Progenitor cell of endocrine pancreas (in vitro differentiated cells): ENCODE measurements at regions not wholly inside any gene's neighbourhood (a gene's known extent, or its start where the extent isn't known, plus 50 kb on each side); places are given as distances from the start of the nearest gene placed in this dataset.

ENCODE experiments used
- DNase-seq: peaks from one replicate; pipeline ENCODE4 v3.0.0; 2021; ENCODE audit warnings: low spot score; ENCODE audit not compliant: unreplicated experiment
- H3K27ac Mint-ChIP-seq: 2 replicates; pipeline ENCODE4 v1.8.0; 2021; ENCODE audit warnings: mild to moderate bottlenecking, moderate library complexity, mixed read lengths
- H3K27me3 Mint-ChIP-seq: 2 replicates; pipeline ENCODE4 v1.8.0; 2021; ENCODE audit warnings: mixed read lengths
- H3K36me3 Mint-ChIP-seq: 2 replicates; pipeline ENCODE4 v1.8.0; 2022; ENCODE audit warnings: mixed read lengths; ENCODE audit not compliant: insufficient read depth
- H3K4me1 Mint-ChIP-seq: 2 replicates; pipeline ENCODE4 v1.8.0; 2021; ENCODE audit warnings: low read depth, mixed read lengths
- H3K4me3 Mint-ChIP-seq: 2 replicates; pipeline ENCODE4 v1.8.0; 2021; ENCODE audit warnings: low read depth, mild to moderate bottlenecking, moderate library complexity, mixed read lengths
- H3K9me3 Mint-ChIP-seq: 2 replicates; pipeline ENCODE4 v1.8.0; 2021; ENCODE audit warnings: low read depth, mixed read lengths
- CTCF ChIP-seq: fragments of 200-600 bp; sonication (generic); IDR thresholded peaks from one replicate; pipeline ENCODE4 v1.5.0; 2021; ENCODE audit warnings: antibody characterized with exemption, mild to moderate bottlenecking; ENCODE audit not compliant: unreplicated experiment

- Mint-ChIP-seq H3K36me3 (peaks cover 1% of the 10 kb centered on the region), H3K4me3 (no peak overlapping the region), H3K27ac (no peak overlapping the region), H3K4me1 (no peaks in the 10 kb centered on the region), H3K9me3 (peaks cover 16% of the 10 kb centered on the region), H3K27me3 (peaks cover 24% of the 10 kb centered on the region)
- DNase-seq, result no peak
- TF ChIP-seq CTCF, result no peak
Measured at GRCh38 chr7:98686466-98687080, 69.5 kb downstream of the NPTX2 start.

- DNase-seq, result no peak
- Mint-ChIP-seq H3K36me3 (peaks cover 3% of the 10 kb centered on the region), H3K27me3 (peaks cover 24% of the 10 kb centered on the region), H3K4me3 (no peak overlapping the region), H3K9me3 (peaks cover 20% of the 10 kb centered on the region), H3K4me1 (no peaks in the 10 kb centered on the region), H3K27ac (no peak overlapping the region)
- no peak for TF ChIP-seq CTCF
Measured at GRCh38 chr7:98687111-98687751, 70.1 kb downstream of the NPTX2 start.

- Mint-ChIP-seq H3K27ac (no peak overlapping the region), H3K36me3 (peaks cover 3% of the 10 kb centered on the region), H3K27me3 (peaks cover under 1% of the 10 kb centered on the region), H3K9me3 (peaks cover 25% of the 10 kb centered on the region), H3K4me3 (no peak overlapping the region), H3K4me1 (no peaks in the 10 kb centered on the region)
- TF ChIP-seq CTCF, result no peak
- DNase-seq, result no peak
Measured at GRCh38 chr7:98691619-98692018, 74.5 kb downstream of the NPTX2 start.

- H3K27me3 Mint-ChIP-seq, result peaks cover 12% of the 10 kb centered on the region
- H3K36me3 Mint-ChIP-seq, result no peaks in the 10 kb centered on the region
- TF ChIP-seq CTCF, result no peak
- H3K4me1 Mint-ChIP-seq, result no peaks in the 10 kb centered on the region
- no peak overlapping the region for H3K4me3 Mint-ChIP-seq
- no peak overlapping the region for H3K27ac Mint-ChIP-seq
- H3K9me3 Mint-ChIP-seq, result peaks cover 17% of the 10 kb centered on the region
- DNase-seq, result no peak
Measured at GRCh38 chr7:98697083-98697482, 80.0 kb downstream of the NPTX2 start.

GRCh38 chr7:98697485-98698240 lies 80.6 kb downstream of the NPTX2 start:
- no peak for TF ChIP-seq CTCF
- Mint-ChIP-seq H3K4me1 (no peaks in the 10 kb centered on the region), H3K27ac (no peak overlapping the region), H3K36me3 (no peaks in the 10 kb centered on the region), H3K4me3 (no peak overlapping the region), H3K9me3 (peaks cover 17% of the 10 kb centered on the region), H3K27me3 (peaks cover 12% of the 10 kb centered on the region)
- no peak for DNase-seq
